Stimulated activated CD4-positive, alpha-beta T cell treated with anti-CD3 and anti-CD28 coated beads, Interleukin-2, amount 100 ng/mL, for 24 hours (primary cell): ENCODE measurements at regions not wholly inside any gene's neighbourhood (a gene's known extent, or its start where the extent isn't known, plus 50 kb on each side); places are given as distances from the start of the nearest gene placed in this dataset.
"Not testable (repeated sequence)": the region's sequence is repeated elsewhere in the genome, so short reads cannot be mapped to it uniquely, and the experiment has no call there.

ENCODE experiments used
- DNase-seq, 2 donors: peaks; one replicate each; pipeline ENCODE4 v3.0.0-alpha.2; 2020

- DNase-seq, result no peak
Measured at GRCh38 chr22:48297296-48297695, 1530.4 kb downstream of the BRD1 start.

- DNase-seq, result not testable (repeated sequence)
Measured at GRCh38 chr22:48289954-48290353, 1527.5 kb downstream of the TBC1D22A start.

DNA sequence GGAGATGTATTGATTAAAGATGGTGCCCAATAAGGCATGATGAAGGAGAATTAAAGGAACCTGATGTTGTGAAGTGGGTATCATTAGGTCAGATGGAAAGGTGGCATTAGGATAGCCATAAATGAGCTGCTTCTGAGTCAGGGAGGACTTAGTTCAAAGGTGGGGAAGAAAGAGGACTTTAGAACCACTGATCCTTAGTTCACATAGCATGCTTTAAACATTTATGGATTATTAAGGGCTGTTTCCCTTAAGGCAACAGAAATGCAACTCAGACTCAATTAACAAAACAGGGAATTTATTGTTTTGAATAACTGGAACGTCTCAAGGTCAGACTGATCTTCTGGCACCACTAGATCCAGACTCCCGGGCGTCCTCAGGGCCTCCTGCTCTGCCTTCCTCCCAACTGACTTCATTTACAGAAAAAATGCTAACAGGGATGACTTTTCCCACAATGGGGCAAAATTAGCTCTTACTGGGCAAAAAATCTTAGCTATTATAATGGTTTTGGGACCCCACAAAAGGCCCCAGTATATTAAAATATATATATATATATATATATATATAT lies 1526.0 kb downstream of the TBC1D22A start:
- DNase-seq, result no peak

- DNase-seq, result no peak
Measured at GRCh38 chr22:48287031-48287430, 1524.6 kb downstream of the TBC1D22A start.

DNA sequence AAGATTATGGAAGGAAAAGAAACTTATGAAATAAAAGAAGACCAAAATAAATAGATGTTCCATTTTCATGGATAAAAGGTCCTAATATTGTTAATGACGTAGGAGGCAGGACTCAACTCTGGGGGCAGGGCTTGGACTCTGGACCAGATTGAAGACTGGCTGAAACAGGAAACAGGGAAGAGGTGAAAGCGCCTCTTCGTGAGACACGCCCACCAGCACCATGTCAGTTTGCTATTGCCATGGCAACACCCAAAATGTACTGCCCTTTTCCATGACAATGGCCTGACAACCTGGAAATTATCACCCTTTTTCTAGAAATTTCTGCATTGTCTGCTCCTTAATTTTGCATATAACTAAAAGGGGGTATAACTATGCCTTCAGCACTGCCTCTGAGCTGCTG lies 1522.2 kb downstream of the TBC1D22A start:
- DNase-seq, result no peak

GRCh38 chr22:48282804-48283203 lies 1520.4 kb downstream of the TBC1D22A start:
- no peak for DNase-seq

DNA sequence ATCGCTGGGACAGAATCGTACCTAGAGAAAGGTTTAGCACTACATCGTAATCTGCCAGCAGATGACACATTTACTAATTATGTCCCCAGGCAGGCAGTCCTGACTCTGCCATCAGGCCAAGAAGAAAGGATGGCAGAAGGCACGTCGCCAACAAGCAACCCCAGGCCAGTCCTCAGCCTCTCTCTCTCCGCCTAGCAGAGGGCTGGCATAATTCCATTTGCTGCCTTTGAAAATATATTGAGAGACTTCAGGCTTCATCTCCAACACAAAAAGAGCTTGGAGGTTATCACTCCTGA lies 1517.0 kb downstream of the TBC1D22A start:
- no peak for DNase-seq

- no peak for DNase-seq
Measured at GRCh38 chr22:48278620-48279460, 1516.4 kb downstream of the TBC1D22A start.

- DNase-seq, result no peak
Measured at GRCh38 chr22:48277868-48278581, 1515.6 kb downstream of the TBC1D22A start.

DNA sequence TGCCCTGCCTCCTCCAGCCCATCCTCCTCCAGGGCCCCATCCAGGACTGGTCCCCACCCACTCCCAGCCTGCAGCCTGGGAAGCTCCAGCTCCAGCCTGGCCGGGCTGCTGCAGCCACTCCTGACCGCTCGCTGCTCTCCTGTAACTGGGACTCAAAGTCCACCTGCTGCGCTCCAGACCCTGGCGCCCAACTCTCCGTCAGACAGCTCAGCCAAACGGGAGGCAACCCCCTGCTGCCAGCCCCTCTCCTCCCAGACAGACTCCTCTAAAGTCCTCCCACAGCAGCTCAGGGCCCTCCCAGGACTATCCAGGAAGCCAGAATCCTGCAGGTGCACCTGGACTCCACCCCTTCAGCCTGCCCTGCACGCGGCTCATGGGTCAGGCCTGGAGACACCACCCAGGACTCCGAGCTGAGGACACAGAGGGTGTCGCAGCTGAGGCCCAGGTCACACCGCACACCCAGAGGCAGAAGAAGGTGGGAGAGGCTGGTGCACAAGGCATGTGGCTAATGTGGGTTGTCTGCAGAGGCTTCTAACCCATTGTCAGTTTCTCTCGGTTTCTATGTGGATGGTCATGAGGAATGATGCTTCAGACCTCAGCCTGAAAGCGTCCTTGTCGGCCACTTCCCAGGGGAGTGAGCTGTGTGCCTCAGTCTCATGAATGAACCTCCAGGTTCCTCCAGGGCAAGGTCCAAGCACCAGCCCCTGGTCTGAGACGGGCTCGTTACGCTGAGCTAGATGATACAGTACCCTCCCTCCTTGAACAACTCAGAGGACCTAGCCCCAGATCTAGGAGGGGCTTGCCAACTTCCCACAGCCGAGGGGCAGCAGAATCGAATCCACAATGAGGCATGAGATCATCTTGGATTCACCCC lies 1514.8 kb downstream of the TBC1D22A start:
- no peak for DNase-seq

DNA sequence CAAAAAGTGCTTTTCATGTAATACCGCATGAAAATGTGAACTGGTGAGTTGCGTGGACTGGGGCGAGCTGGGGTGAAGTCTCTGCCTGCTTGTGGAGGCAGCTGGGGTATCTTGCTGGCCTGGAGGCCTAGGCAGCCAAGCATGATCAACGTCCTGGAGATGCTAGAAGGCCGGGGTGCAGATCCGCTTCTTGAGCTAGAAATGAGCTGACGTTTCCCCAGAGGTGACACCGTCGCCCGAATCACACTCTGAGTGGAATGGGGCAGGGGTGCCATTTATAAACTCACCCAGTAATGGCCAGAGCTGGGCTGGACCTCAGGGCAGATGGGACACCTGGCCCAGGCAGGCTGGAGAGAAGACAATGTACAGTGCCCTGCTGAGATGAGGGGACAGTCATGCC lies 1513.0 kb downstream of the TBC1D22A start:
- no peak for DNase-seq

- DNase-seq, result no peak
Measured at GRCh38 chr22:48270731-48271130, 1508.3 kb downstream of the TBC1D22A start.

GRCh38 chr22:48268771-48269552 lies 1506.5 kb downstream of the TBC1D22A start:
- DNase-seq, result no peak

DNA sequence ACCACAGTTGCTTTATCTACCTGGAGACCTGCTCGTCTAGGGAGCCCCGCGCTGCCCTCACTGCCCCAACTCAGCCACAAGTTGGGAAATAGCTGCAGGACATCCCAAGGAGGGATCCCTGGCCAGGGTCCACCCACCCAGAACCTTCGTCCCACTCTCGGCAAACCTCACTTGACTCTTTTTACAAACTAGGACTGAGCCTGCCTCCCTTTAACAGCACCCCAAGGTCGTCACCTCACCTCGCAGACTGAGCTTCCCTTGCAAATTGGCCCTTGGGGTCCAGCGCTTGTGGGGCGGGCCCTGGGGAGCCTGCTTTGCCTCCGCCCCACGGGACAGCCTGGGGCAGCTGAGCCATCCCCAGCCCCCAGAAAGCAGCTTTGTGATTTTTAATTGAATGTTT lies 1505.8 kb downstream of the TBC1D22A start:
- no peak for DNase-seq

DNA sequence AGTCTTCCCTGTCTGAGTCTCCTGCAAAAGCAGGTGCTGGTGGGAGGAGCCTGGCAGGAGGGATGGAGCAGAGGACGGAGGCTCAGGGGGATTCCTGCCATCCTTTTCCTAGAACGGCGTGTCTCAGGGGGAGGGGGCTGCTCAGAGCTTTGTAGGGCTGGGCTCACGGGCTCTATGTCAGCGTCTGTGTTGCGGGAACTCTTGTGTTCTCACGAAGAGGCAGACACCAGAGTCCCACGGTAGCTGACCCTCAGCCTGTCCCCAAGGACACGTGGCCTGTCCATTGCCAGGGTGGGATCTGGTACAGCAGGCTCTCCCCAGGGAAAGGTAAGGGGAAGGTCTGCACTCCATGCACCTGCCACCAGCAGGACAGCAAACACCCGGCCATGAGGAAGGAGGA lies 1505.2 kb downstream of the TBC1D22A start:
- no peak for DNase-seq

- no peak for DNase-seq
Measured at GRCh38 chr22:48265000-48265625, 1502.7 kb downstream of the TBC1D22A start.

GRCh38 chr22:48264586-48264985 lies 1502.1 kb downstream of the TBC1D22A start:
- DNase-seq, result no peak

DNA sequence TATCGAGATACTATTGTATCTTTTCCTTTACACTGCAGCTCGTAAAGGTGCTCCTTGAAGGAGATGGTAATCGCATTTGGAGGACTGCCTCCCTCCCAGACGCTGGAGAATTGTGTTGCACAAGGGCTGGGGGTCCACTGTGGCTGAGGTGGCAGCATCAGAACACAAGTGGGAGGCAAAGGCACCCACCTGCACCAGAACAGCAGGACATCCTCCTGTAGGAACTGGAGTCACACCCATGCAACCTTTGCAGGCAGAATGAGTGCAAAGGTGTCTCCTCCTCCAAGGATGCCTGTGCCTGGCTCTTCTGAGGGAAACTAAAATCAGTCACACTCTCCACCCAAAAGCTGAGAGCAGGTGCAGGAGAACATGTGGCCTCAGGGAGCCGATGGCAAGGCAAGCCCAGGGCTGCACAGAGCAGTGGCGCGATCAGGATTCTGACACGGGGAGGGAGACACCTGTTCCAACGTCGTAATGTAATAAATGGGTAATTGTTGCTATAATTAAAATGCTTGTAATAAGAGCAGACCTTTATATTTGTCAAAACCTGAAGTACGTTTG lies 1501.4 kb downstream of the TBC1D22A start:
- DNase-seq, result no peak

DNA sequence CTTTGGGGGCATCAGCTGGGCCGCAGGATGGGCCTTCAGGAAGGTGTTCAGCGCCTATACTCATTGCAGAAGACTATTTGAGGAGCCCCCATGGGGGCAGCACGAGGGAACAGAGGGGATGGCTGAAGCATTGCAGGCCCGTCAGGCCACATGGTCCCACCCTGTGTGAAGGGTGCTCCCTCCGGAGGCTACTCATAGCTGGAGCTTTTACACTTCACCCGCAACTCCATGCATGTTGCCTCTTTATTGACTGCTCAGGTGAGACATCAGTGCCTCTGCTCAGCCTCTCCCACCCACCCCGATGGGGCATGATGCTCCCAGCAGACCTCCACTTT lies 1500.9 kb downstream of the TBC1D22A start:
- DNase-seq, result no peak

DNA sequence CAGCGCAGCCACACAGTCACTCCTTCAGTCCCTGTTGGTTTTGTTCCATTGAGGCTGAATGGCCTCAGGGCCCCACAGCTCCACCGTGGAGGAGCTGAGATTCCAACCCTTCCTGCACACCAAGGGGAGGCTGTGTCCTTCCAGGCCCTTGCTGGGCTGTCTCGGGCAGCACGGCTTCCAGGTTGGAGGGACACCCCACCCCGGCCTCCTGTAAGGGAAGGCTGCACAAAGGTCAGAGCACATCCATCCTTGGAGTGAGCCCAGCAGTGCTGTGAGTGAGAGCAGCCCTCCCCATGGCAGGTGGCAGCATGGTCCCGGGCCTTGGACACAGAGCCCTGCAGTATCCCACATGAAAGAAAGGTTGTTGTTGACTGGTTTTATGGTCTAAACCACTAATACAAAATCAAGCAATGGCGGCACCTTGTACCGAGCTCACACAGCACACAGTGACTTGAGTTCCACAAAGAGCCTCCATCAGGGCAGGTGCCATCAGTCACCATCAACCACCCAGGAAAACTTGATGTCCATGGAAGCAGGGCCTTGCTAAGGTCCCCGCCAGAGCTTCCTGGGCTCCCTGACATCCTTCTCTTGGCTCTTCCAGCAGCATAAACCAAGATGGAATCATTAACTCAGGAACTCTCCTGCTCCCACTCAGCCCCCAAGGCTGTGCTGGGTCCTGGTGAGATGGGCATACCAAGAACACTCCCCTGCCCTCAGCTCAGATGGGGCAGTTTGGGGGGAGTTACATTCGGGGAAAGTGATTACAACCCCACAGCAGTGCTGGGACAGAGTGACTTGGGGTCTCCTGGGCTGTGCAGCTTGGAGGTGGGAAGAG lies 1500.4 kb downstream of the TBC1D22A start:
- DNase-seq, result no peak

DNA sequence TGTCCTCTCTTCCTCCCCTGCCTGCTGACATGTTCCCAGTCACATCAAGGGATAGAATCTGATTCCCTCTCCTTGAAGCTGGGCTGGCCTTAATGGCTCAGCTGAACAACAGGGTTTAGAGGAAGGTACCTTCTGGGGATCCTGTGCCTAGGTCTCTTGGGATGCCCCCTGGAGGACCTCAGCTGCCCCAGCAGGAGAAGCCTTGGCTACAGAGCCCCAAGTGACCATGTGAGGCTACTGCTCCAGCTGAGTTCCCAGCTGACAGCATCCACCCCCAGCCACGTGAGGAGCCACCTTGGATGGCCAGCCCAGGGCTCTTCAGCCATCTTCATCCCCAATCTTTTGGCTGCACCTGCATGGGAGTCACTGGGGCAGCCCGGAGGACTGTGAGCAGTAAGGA lies 1499.3 kb downstream of the TBC1D22A start:
- no peak for DNase-seq
